ENCODE measurements at regions not wholly inside any gene's neighbourhood (a gene's known extent, or its start where the extent isn't known, plus 50 kb on each side); places are given as distances from the start of the nearest gene placed in this dataset.

- Mint-ChIP-seq H3K4me3 (no peak overlapping the region), H3K4me1 (peaks cover 15% of the 10 kb centered on the region), H3K9me3 (peaks cover 8% of the 10 kb centered on the region), H3K36me3 (ENCODE audit: low read depth) (no peaks in the 10 kb centered on the region), H3K27me3 (ENCODE audit: insufficient read depth) (peaks cover 47% of the 10 kb centered on the region), H3K27ac (no peak overlapping the region)
- WGBS, 2 experiments (ENCODE audit: insufficient coverage in 1 of 2, insufficient read length in 1 of 2) = 25% methylated on average over 1 of the region's 3 CpGs; no CpG with 5 or more reads in 1 of the 2 experiments
- no peak for TF ChIP-seq CTCF (conservative IDR thresholded peaks at IDR 0.05)
- H3K9ac ChIP-seq (ENCODE audit: extremely low read depth, low read length, poor library complexity, severe bottlenecking) = no peak overlapping the region
- DNase-seq = peak; percentile 46
- no peaks in the 10 kb centered on the region for H3K4me1 ChIP-seq (ENCODE audit: control insufficient read depth, insufficient read depth, low read length)
- H3K36me3 ChIP-seq (ENCODE audit: control insufficient read depth, insufficient read depth, low read length) = no peaks in the 10 kb centered on the region
- H3K27me3 ChIP-seq (ENCODE audit: control insufficient read depth, insufficient read depth, low read length, poor library complexity, severe bottlenecking) = peaks cover 10% of the 10 kb centered on the region
- no peak overlapping the region for H3K27ac ChIP-seq (ENCODE audit: low read depth, low read length)
- no peaks in the 10 kb centered on the region for H3K9me3 ChIP-seq (ENCODE audit: control insufficient read depth, low read length)
- no peak overlapping the region for H3K4me3 ChIP-seq (ENCODE audit: low read length)
Measured at GRCh38 chr9:77084094-77084493, 64.6 kb downstream of the FOXB2 start.

GRCh38 chr9:77085416-77085815, 66.0 kb downstream of the FOXB2 start:
- peaks cover 15% of the 10 kb centered on the region for H3K4me1 Mint-ChIP-seq
- H3K36me3 Mint-ChIP-seq (ENCODE audit: low read depth) = no peaks in the 10 kb centered on the region
- Histone ChIP-seq H3K9me3 (ENCODE audit: control insufficient read depth, low read length) (no peaks in the 10 kb centered on the region), H3K27me3 (ENCODE audit: control insufficient read depth, insufficient read depth, low read length, poor library complexity, severe bottlenecking) (peaks cover 10% of the 10 kb centered on the region), H3K9ac (ENCODE audit: extremely low read depth, low read length, poor library complexity, severe bottlenecking) (no peak overlapping the region), H3K4me3 (ENCODE audit: low read length) (no peak overlapping the region), H3K27ac (ENCODE audit: low read depth, low read length) (no peak overlapping the region), H3K36me3 (ENCODE audit: control insufficient read depth, insufficient read depth, low read length) (no peaks in the 10 kb centered on the region), H3K4me1 (ENCODE audit: control insufficient read depth, insufficient read depth, low read length) (no peaks in the 10 kb centered on the region)
- no peak overlapping the region for H3K27ac Mint-ChIP-seq
- peaks cover 46% of the 10 kb centered on the region for H3K27me3 Mint-ChIP-seq (ENCODE audit: insufficient read depth)
- 82 to 100% methylated on average over 1 to 2 of the region's 2 CpGs for WGBS, 2 experiments (ENCODE audit: insufficient coverage in 1 of 2, insufficient read length in 1 of 2)
- TF ChIP-seq CTCF (conservative IDR thresholded peaks at IDR 0.05) = no peak
- peaks cover 2% of the 10 kb centered on the region for H3K9me3 Mint-ChIP-seq
- no peak overlapping the region for H3K4me3 Mint-ChIP-seq
- no peak for DNase-seq

GRCh38 chr9:77087506-77087905, 68.1 kb downstream of the FOXB2 start:
- peaks cover 10% of the 10 kb centered on the region for H3K27me3 ChIP-seq (ENCODE audit: control insufficient read depth, insufficient read depth, low read length, poor library complexity, severe bottlenecking)
- H3K4me1 ChIP-seq (ENCODE audit: control insufficient read depth, insufficient read depth, low read length) = no peaks in the 10 kb centered on the region
- no peak overlapping the region for H3K27ac ChIP-seq (ENCODE audit: low read depth, low read length)
- Mint-ChIP-seq H3K4me1 (peaks cover 18% of the 10 kb centered on the region), H3K36me3 (ENCODE audit: low read depth) (no peaks in the 10 kb centered on the region), H3K27me3 (ENCODE audit: insufficient read depth) (peaks cover 44% of the 10 kb centered on the region), H3K27ac (no peak overlapping the region), H3K9me3 (peaks cover 3% of the 10 kb centered on the region), H3K4me3 (no peak overlapping the region)
- H3K9me3 ChIP-seq (ENCODE audit: control insufficient read depth, low read length) = no peaks in the 10 kb centered on the region
- no peak overlapping the region for H3K9ac ChIP-seq (ENCODE audit: extremely low read depth, low read length, poor library complexity, severe bottlenecking)
- TF ChIP-seq CTCF (conservative IDR thresholded peaks at IDR 0.05) = no peak
- DNase-seq = no peak
- H3K36me3 ChIP-seq (ENCODE audit: control insufficient read depth, insufficient read depth, low read length) = no peaks in the 10 kb centered on the region
- no peak overlapping the region for H3K4me3 ChIP-seq (ENCODE audit: low read length)
- WGBS, 2 experiments (ENCODE audit: insufficient coverage in 1 of 2, insufficient read length in 1 of 2) = 82 to 100% methylated on average over 1 of the region's 2 CpGs
